ENCODE measurements at regions not wholly inside any gene's neighbourhood (a gene's known extent, or its start where the extent isn't known, plus 50 kb on each side); places are given as distances from the start of the nearest gene placed in this dataset.

DNA sequence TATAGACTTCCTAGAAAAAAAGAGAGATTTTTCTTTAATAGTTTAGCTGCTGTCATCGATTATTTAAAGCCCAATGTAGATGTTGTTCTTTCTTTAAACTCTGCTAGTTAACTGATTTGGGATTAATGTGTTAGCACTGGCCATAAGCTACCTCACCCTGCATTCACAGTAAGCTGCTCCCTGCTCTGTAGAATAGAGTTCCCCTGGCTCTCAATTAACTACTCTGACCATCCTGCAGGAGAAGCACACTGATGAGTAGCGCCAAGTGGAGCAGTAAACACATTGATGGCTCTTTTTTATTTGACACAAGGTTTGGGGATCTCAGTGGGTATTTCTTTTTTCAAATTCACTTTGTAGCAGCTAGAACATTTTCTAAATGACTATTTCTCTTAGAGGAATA lies 807.9 kb upstream of the ZNF608 start:
- no peak for DNase-seq (ENCODE audit: low read depth in 3 of 3)

DNA sequence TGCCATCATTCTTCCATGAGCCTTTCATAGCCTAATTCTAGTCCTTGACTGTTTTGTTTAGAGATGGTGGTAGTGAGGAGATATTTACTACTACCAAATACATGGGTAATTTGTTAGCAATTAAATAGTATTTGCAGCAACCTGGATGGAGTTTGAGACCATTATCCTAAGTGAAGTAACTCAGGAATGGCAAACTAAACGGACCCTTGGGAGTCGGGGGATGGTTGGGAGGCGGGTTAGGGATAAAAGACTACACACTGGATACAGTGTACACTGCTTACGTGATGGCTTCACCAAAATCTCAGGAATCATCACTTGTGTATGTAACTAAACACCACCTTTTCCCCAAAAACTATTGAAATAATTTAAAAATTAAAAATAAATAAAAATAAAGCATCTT lies 809.2 kb upstream of the ZNF608 start:
- DNase-seq (ENCODE audit: low read depth in 3 of 3), result no peak

DNA sequence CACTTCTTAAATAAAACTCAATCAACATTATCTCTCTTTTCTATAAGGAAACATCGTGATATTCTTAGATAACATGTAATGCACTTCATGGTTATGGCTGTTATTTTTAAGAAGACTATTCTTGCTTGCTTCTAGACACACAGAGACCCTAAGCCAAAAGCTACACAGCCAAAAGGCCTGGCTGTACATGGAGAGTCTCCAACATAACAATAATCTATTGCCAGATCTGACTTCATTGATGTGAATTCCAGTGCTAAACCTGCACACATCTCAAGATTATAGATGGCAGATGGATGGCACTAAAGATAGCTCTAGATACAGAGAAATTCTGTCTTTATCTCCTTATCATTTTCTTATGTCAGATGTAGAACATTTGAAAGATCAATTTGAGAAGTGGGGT lies 811.6 kb upstream of the ZNF608 start:
- no peak for DNase-seq (ENCODE audit: low read depth in 3 of 3)

DNA sequence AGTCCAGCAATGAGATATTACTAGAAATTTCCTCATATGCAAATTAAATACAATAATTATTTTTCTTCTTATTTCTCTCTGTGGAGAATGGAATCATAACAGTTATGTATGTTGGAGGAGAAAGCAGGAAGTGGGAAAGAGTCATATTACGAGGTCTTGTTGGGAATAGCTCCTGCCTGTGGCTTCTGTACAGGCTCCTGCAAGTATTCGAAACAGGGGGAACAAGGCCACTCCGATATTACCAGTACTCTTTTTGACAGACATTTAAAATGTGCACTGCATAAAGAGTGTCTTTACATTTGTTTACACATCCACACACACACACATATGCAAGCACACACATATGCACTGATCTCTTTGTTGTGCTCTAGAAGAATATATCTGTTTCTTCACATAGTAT lies 812.0 kb upstream of the ZNF608 start:
- no peak for DNase-seq (ENCODE audit: low read depth in 3 of 3)

DNA sequence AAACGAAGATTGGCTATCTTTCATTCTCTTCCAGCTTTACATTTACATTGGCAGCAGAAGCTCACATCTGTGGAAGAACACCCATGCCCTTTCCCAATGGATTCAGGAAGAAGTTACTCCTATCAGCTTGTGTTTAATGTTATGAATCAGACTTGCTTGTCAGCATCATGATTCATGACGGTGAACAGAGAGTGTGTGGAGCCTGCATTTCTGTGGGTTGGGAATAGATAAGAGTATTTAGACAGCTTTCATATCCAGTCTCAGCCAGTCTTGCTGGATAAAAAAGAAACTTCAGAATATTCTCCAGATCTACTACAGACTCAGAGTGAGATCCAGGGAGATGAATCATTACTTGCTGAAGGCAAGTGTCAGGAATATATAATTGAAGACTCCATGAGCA lies 812.9 kb upstream of the ZNF608 start:
- DNase-seq (ENCODE audit: low read depth in 3 of 3), result no peak

DNA sequence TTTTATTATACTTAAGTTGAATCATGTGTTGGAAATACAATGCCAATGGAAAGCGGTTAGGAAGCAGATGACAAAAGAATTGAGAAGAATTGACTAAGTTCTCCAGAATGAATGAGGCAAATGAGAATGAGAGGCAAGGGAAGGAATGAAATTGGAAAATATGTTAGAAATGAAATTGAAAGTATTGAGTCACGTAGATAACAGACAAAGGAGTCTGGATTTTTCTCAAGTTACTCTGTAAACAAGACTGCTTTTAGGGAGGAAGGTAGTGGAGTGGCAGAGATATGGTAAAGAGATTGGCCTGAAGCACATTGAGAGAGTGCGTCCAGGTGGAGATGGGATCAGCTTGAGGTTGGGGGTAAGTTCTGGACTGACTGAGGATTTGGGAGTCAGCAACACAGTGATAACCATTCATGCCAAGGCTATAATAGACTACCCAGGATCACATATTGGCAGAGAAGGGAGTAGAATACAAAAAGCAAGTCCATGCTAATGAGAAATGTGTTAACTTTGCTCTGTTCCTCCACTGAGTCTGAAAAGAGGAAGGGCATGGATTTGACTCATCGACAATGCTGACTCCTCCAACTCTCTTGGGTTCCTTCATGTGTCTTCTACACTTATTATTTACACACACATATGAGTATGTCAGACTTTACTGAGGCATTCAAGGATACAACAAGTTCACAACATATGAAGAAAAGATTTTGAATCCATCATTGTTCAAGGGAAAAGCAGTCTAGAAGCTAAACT lies 814.2 kb upstream of the ZNF608 start:
- no peak for DNase-seq (ENCODE audit: low read depth in 3 of 3)

DNA sequence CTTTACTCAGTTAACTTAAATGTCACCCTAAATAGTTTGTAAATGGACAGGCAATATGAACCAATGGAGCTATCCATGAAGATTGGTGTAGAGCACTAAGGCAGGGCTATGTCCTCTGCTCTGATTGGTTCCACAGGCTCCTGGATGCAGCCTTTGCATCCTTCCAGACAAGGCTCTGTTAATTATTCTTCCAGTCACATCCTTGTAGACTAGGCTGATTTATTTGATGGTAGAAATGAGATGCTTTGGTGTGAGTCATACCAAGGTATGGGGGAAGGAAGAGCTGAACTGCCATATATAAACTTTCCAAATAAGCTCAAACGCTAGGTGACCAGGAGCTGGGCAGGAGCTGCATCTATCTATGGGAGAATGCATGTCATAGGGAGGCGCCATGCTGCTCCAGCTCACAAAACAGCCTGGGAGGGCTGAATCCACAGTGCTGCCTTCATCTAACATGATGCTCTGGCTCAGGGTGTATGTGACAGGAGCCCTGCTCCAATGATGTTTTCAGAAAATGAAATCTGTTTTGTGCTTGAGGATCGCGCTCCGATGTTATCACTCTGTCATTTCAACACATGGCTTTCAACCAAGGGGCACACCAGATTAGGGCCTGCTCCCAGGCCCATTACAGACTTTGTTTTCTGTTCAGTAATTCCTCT lies 818.0 kb upstream of the ZNF608 start:
- DNase-seq (ENCODE audit: low read depth in 3 of 3), result no peak

DNA sequence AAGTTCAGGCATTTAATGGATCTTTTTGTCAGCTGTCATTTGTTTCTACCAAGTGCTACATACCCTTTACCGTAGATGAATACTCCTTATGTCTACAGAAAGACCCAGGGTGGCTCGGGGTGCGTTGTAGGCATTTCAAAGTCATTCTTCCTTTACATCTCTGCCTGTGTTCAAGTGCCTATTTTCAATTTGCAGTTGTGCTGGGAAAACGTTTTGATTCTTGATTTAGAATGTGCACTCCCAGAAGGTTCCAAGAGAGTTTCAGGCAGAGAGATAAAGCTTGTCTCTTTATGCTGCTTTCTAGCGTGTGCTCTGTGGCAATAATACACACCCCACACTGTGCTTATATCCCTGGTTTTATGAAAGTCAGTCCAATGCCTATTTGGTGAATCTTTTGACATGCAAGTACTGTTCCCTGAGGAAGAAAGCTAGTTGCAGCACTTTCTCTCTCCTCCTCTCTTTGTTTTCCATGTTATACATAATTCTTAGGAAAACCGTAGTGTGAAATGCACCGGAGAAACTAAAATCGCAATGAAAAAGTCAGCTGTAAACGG lies 828.1 kb upstream of the ZNF608 start:
- DNase-seq (ENCODE audit: low read depth in 3 of 3), result no peak

DNA sequence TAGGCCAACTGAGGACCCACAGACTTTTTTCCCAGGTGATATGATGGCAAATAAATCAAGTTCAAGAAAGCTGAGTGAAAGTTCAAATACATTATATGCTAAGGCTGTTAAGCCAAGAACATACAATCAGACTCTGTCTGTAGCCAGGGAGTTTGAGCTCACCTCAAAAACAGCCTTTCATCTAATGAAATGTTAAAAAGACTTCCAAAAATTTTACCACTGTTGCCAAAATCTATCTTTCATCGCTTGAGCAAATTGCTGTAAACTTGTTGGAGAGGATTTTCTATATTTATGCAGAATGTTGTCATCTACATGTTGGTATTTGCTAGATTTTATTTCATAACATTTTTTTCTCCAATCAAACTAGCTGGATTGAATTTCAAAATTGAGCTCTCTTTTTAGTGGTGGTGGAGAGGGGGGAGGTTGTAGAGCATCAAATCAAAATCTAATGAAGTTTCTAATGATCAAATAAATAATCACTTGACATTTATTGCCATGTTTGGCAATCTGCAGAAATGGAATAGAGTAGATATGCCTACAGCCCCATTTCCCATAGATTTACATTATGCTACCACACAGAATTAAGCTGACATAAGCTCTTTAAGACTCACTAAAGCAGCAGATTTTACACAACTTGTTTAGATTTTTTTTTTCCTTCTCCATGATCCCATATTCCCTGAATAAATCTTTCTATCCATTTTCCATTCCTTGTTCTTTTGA lies 828.9 kb upstream of the ZNF608 start:
- no peak for DNase-seq (ENCODE audit: low read depth in 3 of 3)

DNA sequence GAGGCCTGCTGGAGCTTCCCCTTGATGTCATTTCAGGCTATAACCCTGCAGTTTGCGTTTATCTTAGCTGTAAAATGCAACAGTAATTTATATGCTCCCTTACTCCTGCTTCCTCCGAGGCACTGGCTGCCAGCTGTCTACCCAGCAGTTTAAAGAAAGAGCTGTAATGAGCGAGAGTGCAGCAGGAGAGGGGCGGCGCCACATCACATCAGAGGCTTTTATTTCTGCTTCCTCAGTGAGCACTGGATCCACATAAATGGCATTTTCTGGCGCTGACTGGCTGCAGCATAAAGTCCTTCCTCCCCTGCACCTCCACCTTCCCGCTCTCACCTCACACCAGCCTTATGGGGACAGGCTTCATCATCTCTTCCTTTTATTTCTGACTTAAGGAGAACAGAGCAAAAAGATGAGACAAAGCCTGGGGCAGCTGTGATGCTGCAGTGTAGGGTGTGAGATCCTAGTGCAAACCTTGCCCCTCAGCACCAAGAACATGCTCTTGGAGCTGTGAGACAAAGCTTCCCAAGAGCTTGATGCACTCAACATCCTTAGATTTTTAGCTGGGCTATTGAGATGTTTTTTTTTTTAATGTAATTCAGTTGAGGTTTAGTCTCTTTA lies 829.6 kb upstream of the ZNF608 start:
- no peak for DNase-seq (ENCODE audit: low read depth in 3 of 3)

DNA sequence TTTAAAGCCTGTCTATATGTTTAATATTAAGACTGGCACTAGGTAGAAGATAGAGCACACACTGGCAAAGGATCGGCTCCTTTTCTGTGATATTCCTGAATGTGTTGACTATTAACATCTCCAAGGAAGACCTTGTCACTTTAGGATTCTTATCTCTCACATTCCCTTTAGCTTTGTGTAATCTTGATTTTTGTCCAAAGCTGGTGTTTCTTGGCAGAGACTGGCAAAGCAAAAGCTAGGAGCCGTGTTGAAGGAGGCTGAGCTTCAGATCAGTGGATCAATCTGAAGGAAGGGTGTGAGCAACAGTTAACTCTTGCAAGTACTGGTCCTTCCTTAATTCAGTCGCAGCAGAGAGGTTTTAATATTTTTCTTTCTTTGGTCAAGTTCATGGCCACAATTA lies 830.4 kb upstream of the ZNF608 start:
- no peak for DNase-seq (ENCODE audit: low read depth in 3 of 3)

DNA sequence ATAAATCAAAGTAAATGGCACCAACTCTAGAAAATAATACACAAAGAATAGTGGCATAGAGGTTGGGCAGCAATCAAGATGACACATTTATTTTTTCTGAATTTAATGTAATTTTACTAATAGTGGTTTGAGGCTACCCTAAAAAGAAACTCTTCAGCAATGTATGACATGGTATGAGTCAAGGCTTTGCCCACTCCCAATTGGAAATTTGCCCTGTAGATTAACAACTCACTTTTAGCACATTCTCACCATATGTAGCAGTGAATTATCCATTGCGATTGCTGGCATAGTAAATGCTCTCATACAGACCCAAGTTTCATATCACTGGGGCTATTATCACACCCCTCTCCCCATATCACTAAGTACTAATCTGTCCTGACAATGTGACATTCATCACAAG lies 832.1 kb upstream of the ZNF608 start:
- DNase-seq (ENCODE audit: low read depth in 3 of 3), result no peak

DNA sequence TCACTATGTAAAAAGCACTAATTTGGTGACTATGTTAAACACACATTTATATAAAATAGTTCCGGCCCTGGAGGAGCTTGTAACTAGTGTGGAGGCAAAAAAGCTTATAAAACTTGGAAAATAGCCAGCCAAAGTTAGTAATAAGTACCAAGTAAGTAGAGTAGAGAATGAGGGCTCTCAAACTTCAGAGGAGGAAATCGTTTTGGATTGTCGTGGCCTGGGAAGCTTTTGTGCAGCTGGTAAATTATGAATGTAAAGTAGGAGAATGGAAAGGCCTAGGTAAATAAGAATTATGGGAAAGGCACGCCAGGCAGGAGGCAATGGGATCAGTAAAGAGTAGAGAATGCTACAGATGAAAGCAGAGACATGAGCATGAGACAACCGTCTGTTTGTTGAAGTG lies 832.7 kb upstream of the ZNF608 start:
- DNase-seq (ENCODE audit: low read depth in 3 of 3), result no peak

DNA sequence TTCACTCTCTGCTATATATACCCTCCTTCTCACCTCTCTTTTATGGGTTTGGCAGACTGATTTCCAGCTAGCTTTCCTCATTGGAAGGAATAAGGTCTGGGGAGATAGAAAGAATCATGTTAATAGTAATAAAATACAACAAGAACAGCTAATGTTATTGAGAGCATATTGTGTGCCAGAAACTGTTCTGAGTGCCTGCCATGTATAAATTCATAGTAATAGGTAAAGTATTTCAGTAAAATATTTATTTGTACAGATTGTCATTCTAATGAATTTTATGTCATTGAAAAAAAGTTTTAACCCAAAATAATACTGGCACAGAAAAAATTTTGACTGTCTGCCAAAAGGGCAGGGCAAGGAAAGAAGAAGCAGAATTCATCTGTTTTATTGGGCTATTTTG lies 834.9 kb upstream of the ZNF608 start:
- no peak for DNase-seq (ENCODE audit: low read depth in 3 of 3)

DNA sequence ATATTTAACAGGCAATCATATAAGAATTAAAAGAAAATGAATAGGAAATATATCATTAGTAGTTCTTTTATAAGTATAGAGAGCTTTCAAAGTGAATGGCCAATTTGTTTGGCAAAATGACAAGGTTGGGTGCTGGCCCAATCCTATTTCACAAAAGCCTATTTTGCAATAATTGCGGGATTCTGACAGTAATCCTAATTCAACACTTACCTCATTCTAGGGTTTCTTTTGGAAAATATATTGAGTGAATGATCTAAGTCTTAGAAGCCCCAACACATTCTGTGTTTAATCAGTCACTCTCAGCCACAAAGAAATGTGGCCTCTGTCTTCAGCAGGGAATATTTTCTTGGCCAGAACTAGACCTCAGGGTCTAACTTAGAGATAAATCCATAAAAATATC lies 835.9 kb upstream of the ZNF608 start:
- no peak for DNase-seq (ENCODE audit: low read depth in 3 of 3)

DNA sequence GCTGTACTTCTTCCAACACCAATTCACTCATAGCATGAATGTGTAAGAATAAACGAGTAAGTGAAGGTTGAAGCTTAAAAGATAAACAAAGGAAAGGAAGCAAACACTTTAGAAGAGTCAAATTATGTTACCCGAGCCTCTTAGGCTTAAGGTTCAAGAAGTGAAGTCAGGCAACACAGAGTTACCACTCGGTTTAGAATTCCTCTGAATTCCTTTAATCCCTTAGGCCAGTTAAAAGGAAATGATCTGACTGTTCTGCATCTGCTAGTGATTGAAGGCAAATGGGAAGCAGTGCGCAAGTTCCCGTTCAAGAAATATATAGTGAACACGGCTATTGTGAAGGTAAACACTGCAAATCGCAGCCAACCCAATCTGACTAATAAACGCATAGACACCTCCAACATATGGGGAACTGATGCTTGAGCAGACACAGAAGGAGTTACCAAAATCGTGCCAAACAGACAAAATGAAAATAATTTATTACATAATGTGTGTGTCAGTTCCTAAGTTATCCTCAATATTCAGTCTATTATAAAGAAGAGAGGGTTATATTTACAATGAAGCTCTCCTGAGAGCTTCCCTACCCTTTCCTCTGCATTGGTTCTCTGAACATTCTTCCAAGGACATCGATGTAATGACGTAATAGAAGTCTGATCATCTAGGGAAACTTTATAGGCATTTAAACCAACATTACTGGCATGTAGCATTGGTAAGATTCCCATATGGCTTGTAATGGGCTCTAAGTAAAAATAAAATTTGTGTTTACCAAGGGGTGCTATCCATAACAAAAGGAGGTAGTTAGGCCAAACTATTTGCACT lies 837.1 kb upstream of the ZNF608 start:
- no peak for DNase-seq (ENCODE audit: low read depth in 3 of 3)

DNA sequence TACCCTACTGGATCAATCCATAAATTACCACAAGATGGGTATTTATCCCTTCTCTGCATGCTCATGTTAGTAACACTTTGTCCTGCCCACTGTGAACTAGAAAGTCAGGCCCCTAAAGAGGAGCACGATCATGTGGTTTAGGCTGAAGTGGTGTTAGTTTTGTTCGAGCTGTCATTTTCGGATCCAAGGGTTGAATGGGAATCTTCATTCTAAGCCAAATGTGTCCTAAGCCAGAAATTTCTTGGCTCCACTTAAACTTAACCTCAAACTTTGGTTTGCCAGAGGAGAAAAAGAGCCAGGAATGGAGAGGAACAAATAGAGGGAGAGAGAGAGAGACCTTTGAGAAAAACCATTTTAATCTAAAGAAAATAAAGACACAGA lies 837.7 kb upstream of the ZNF608 start:
- no peak for DNase-seq (ENCODE audit: low read depth in 3 of 3)

DNA sequence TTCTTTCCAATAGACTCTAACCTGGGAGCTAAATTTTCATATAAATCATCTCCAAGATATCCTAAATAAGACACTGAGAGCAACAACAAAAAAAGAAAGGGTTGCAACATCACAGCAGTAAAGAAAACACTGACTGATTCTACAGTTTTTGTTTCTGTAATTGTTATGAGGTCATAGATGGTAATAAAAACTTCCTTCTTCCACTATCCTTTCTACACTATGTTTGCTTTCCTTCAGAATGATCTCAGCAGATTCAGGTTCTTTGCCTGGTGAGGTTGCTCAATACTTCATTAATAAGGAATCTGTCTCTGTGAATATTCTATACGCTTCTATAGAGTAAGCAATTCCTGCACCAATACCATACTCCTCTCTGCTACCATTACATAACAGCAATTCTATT lies 835.6 kb upstream of the GRAMD2B start:
- no peak for DNase-seq (ENCODE audit: low read depth in 3 of 3)

DNA sequence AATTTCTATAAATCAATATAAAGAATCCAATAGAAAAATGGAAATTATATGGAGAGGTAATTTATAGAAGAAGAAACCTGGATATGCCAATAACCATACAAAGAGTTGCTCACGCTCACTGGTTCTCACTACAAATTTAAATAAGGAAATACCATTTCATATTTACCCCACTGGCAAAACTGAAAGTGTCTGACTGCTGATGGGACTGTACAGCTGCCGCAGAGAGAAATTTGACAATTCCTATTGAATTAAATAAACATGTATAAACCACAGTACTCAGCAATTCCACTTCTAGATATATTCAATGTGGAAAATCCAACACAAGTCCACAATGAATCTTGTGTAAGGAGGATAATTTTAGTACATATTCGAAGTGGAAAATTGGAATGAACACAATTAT lies 830.4 kb upstream of the GRAMD2B start:
- DNase-seq (ENCODE audit: low read depth in 3 of 3), result no peak

DNA sequence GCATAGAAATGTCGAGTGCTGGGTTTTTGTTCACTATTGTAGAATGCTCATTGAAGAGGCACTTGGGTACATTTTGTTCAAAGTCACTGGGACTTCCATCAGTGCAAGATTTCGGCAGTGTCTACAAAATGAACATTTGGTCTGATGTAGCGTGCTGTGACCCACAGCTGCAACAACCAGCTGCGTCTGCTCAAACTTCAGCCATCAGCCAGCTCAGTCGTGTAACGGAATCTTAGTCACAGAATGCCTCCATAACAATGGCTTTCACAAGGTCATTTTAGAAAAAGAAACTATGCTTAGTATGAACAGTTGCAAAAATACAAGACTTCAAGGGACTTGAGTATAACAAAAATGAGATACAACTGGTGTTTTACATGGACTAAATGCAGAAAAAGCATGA lies 828.1 kb upstream of the GRAMD2B start:
- DNase-seq (ENCODE audit: low read depth in 3 of 3), result no peak

DNA sequence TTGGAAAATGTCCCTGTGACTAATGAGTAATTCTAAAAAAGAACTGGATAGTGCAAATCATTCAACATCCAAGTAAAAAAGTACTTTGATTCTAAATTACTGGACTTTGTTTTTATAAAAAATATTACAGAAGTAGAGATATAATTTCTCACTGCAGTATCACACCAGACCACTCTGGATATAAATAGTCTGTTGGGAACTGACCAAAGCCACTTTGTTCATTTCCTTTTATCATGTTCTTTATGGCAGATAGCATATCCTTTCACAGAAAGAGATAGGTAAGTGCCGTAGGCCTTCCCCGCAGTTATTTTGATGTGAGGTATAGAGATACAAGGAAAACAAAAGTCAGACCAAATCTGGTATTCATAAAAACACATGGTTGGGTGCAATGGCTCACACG lies 827.4 kb upstream of the GRAMD2B start:
- no peak for DNase-seq (ENCODE audit: low read depth in 3 of 3)

DNA sequence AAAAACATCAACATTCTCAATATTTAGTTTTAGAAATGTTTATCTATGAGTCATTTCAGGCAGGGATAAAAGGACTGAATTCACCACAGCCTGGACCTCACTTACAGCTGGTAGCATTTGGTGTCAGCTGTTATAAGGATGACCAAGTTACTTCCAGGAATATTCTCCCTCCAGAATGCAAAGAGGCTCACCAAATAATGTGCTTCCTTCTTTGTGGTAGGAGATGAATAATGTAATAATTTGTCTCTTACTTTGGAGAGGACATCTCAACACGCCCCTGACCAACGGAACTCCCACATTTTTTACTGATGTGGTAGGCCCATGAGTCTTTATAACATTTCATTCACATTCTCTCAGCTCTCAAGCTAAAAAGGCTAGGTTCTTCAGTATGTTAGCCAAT lies 825.9 kb upstream of the GRAMD2B start:
- no peak for DNase-seq (ENCODE audit: low read depth in 3 of 3)

Measured in stimulated activated CD4-positive, alpha-beta T cell treated with anti-CD3 and anti-CD28 coated beads, TNF-alpha, amount 100 ng/mL, for 4 hours (primary cell).